H1 (cell line): ENCODE measurements at regions not wholly inside any gene's neighbourhood (a gene's known extent, or its start where the extent isn't known, plus 50 kb on each side); places are given as distances from the start of the nearest gene placed in this dataset.

ENCODE experiments used
- RAD21 ChIP-seq, 2 experiments: IDR thresholded peaks in 1 of 2; conservative IDR thresholded peaks in 1 of 2; 2 replicates each; pipeline ENCODE4 v1.6.1; 2011; ENCODE audit warnings: low read depth in 2 of 2, low read length in 2 of 2, improper control_type of control experiment in 1 of 2, inconsistent platforms in 1 of 2, mild to moderate bottlenecking in 1 of 2, moderate library complexity in 1 of 2
- SP1 ChIP-seq: IDR thresholded peaks from 2 replicates; pipeline ENCODE4 v1.6.1; 2011; ENCODE audit warnings: low read depth, low read length
- SP2 ChIP-seq: IDR thresholded peaks from 2 replicates; pipeline ENCODE4 v1.6.1; 2012; ENCODE audit warnings: mild to moderate bottlenecking, low read length, inconsistent platforms

GRCh38 chr5:39758426-39758825 is 333.6 kb upstream of the DAB2 start (continued):
- TF ChIP-seq RAD21 (IDR thresholded peaks at IDR 0.05 in 1 of 2, conservative IDR thresholded peaks at IDR 0.05 in 1 of 2; ENCODE audit: low read depth in 2 of 2, low read length in 2 of 2): no peak
- no peak for TF ChIP-seq SP1
- no peak for TF ChIP-seq SP2
